Breast epithelium (tissue), 4 donors: ENCODE measurements at regions not wholly inside any gene's neighbourhood (a gene's known extent, or its start where the extent isn't known, plus 50 kb on each side); places are given as distances from the start of the nearest gene placed in this dataset.

Experiments
- DNase-seq, 2 donors: peaks; one replicate each; pipeline ENCODE4 v3.0.0-alpha.2; 2019; ENCODE audit warnings: low spot score in 2 of 2
- H3K27ac ChIP-seq, 2 donors: fragments of 200-600 bp; sonication (generic) in 1 of 2; one replicate each; pipeline ENCODE4 v1.5.1; 2016 to 2019; ENCODE audit warnings: mild to moderate bottlenecking in 1 of 2
- H3K27me3 ChIP-seq, 2 donors: fragments of 200-600 bp; sonication (generic) in 1 of 2; one replicate each; pipeline versions ENCODE4 v1.5.1 to v1.6.0; 2017 to 2019; ENCODE audit warnings: control low read depth in 1 of 2, mild to moderate bottlenecking in 1 of 2
- H3K36me3 ChIP-seq: fragments of 200-600 bp; one replicate; pipeline ENCODE4 v1.5.1; 2019
- H3K4me1 ChIP-seq, 2 donors: fragments of 200-600 bp; sonication (generic); one replicate each; pipeline ENCODE4 v1.5.1; 2016 to 2019; ENCODE audit warnings: control low read depth in 1 of 2
- H3K4me3 ChIP-seq, 3 donors: fragments of 200-600 bp; sonication (generic); 1 replicate in 2 of 3; 2 replicates in 1 of 3; pipeline ENCODE4 v1.5.1; 2016 to 2019; ENCODE audit warnings: mild to moderate bottlenecking in 3 of 3, moderate library complexity in 2 of 3
- H3K9me3 ChIP-seq, 2 donors: fragments of 200-600 bp; sonication (generic) in 1 of 2; one replicate each; pipeline ENCODE4 v1.5.1; 2016 to 2019; ENCODE audit warnings: control low read depth in 1 of 2
- CTCF ChIP-seq, 3 donors: fragments of 450-650 bp; IDR thresholded peaks; one replicate each; pipeline ENCODE4 v1.5.1; 2016 to 2017; ENCODE audit warnings: antibody characterized with exemption in 3 of 3, mild to moderate bottlenecking in 3 of 3, moderate library complexity in 3 of 3
- POLR2A ChIP-seq: fragments of 450-650 bp; IDR thresholded peaks from one replicate; pipeline ENCODE4 v1.6.1; 2016; ENCODE audit warnings: antibody characterized with exemption, mild to moderate bottlenecking, moderate library complexity
- POLR2AphosphoS5 ChIP-seq, 3 donors: sonication (generic); formaldehyde crosslinking; IDR thresholded peaks; one replicate each; pipeline ENCODE4 v1.6.1; 2017; ENCODE audit warnings: antibody characterized with exemption in 3 of 3
- intact Hi-C: fragments of 100-400 bp; cut with DNase I; formaldehyde crosslinking; loops from one replicate; pipeline ENCODE4 v1.15.1; 2023; ENCODE audit warnings: low total_unique reads

- Histone ChIP-seq H3K36me3 (no peaks in the 10 kb centered on the region), H3K9me3 (no peaks in the 10 kb centered on the region), H3K27ac (no peak overlapping the region), H3K27me3 (peaks cover 0 to 27% of the 10 kb centered on the region in 2 donors), H3K4me3 (no peak overlapping the region), H3K4me1 (no peaks in the 10 kb centered on the region)
- intact Hi-C loops, result no loop called here
- no peak for TF ChIP-seq POLR2A
- no peak for TF ChIP-seq CTCF (IDR thresholded peaks at IDR 0.05)
- no peak for TF ChIP-seq POLR2AphosphoS5 (IDR thresholded peaks at IDR 0.05)
- no peak for DNase-seq
Observed at GRCh38 chr12:100718187-100718586, 76.4 kb upstream of the ANO4 start.

- Histone ChIP-seq H3K27me3 (peaks cover 0 to 27% of the 10 kb centered on the region in 2 donors), H3K4me3 (no peak overlapping the region), H3K4me1 (no peaks in the 10 kb centered on the region), H3K27ac (no peak overlapping the region), H3K36me3 (no peaks in the 10 kb centered on the region), H3K9me3 (no peaks in the 10 kb centered on the region)
- DNase-seq, result no peak
- intact Hi-C loops, result no loop called here
- TF ChIP-seq CTCF (IDR thresholded peaks at IDR 0.05), result no peak
- TF ChIP-seq POLR2A, result no peak
- TF ChIP-seq POLR2AphosphoS5 (IDR thresholded peaks at IDR 0.05), result no peak
Observed at GRCh38 chr12:100720016-100720654, 74.4 kb upstream of the ANO4 start.

GRCh38 chr12:100721169-100721568, 73.4 kb upstream of the ANO4 start:
- no peak for DNase-seq
- no peak for TF ChIP-seq POLR2A
- no peak for TF ChIP-seq CTCF (IDR thresholded peaks at IDR 0.05)
- TF ChIP-seq POLR2AphosphoS5 (IDR thresholded peaks at IDR 0.05), result no peak
- Histone ChIP-seq H3K27me3 (peaks cover 0 to 21% of the 10 kb centered on the region in 2 donors), H3K36me3 (no peaks in the 10 kb centered on the region), H3K4me3 (no peak overlapping the region), H3K27ac (no peak overlapping the region), H3K9me3 (no peaks in the 10 kb centered on the region), H3K4me1 (no peaks in the 10 kb centered on the region)
- intact Hi-C loops, result no loop called here

GRCh38 chr12:100724071-100724470, 70.5 kb upstream of the ANO4 start:
- DNase-seq, result no peak
- Histone ChIP-seq H3K36me3 (no peaks in the 10 kb centered on the region), H3K27me3 (no peaks in the 10 kb centered on the region), H3K4me3 (no peak overlapping the region), H3K4me1 (no peaks in the 10 kb centered on the region), H3K9me3 (no peaks in the 10 kb centered on the region), H3K27ac (no peak overlapping the region)
- intact Hi-C loops, result no loop called here
- TF ChIP-seq POLR2AphosphoS5 (IDR thresholded peaks at IDR 0.05) (no peak), POLR2A (no peak), CTCF (IDR thresholded peaks at IDR 0.05) (no peak)

- no peak overlapping the region for H3K27ac ChIP-seq
- H3K9me3 ChIP-seq, result no peaks in the 10 kb centered on the region
- no peaks in the 10 kb centered on the region for H3K4me1 ChIP-seq
- H3K27me3 ChIP-seq, result peaks cover 0 to 3% of the 10 kb centered on the region in 2 donors
- no peaks in the 10 kb centered on the region for H3K36me3 ChIP-seq
- TF ChIP-seq CTCF (IDR thresholded peaks at IDR 0.05), result peak; percentile 15 to 54 (median 38)
- TF ChIP-seq POLR2A, result no peak
- DNase-seq, result no peak
- intact Hi-C loops, result no loop called here
- H3K4me3 ChIP-seq, result no peak overlapping the region
Observed at GRCh38 chr12:100733817-100734593, 60.6 kb upstream of the ANO4 start.
